CD14-positive monocyte (primary cell): ENCODE measurements at regions not wholly inside any gene's neighbourhood (a gene's known extent, or its start where the extent isn't known, plus 50 kb on each side); places are given as distances from the start of the nearest gene placed in this dataset.

Experiments used
- DNase-seq, 3 donors: peaks; one replicate each; pipeline ENCODE4 v3.0.0-alpha.2; 2011 to 2022
- H2AFZ ChIP-seq: 2 replicates; pipeline ENCODE4 v1.6.0; 2012; ENCODE audit warnings: mild to moderate bottlenecking, low read depth, low read length, inconsistent platforms; ENCODE audit not compliant: insufficient read depth, poor library complexity, severe bottlenecking
- H3K27ac ChIP-seq, 2 donors: 1 replicate in 1 of 2; 2 replicates in 1 of 2; pipeline ENCODE4 v1.5.1; 2012 to 2013; ENCODE audit warnings: low read length in 2 of 2, control low read depth in 1 of 2, inconsistent platforms in 1 of 2, low read depth in 1 of 2, mild to moderate bottlenecking in 1 of 2
- H3K27me3 ChIP-seq, 2 donors: one replicate each; pipeline versions ENCODE4 v1.6.0 to v1.6.1; 2011 to 2013; ENCODE audit warnings: low read length in 2 of 2; ENCODE audit not compliant: control insufficient read depth in 2 of 2, insufficient read depth in 2 of 2
- H3K36me3 ChIP-seq, 2 donors: replicated peaks in 1 of 2; 1 replicate in 1 of 2; 2 replicates in 1 of 2; pipeline versions ENCODE4 v1.5.1 to v1.6.1; 2012 to 2013; ENCODE audit warnings: low read length in 2 of 2, control low read depth in 1 of 2, inconsistent platforms in 1 of 2, mild to moderate bottlenecking in 1 of 2; ENCODE audit not compliant: insufficient read depth in 2 of 2, control insufficient read depth in 1 of 2
- H3K4me1 ChIP-seq, 2 donors: 1 replicate in 1 of 2; 2 replicates in 1 of 2; pipeline versions ENCODE4 v1.5.1 to v1.6.1; 2012 to 2013; ENCODE audit warnings: low read length in 2 of 2, control low read depth in 1 of 2, inconsistent platforms in 1 of 2, mild to moderate bottlenecking in 1 of 2, moderate library complexity in 1 of 2; ENCODE audit not compliant: insufficient read depth in 2 of 2, control insufficient read depth in 1 of 2
- H3K4me2 ChIP-seq: replicated peaks from 2 replicates; pipeline ENCODE3; 2012; ENCODE audit warnings: low read length, moderate library complexity, mild to moderate bottlenecking; ENCODE audit not compliant: poor library complexity, severe bottlenecking; ENCODE audit errors: extremely low read depth
- H3K4me3 ChIP-seq, 3 experiments: fragments of 200-600 bp in 1 of 3; sonication (generic) in 1 of 3; replicated peaks in 1 of 3; 1 replicate in 2 of 3; 2 replicates in 1 of 3; pipeline ENCODE4 v1.5.1; 2011 to 2013; ENCODE audit warnings: low read length in 3 of 3, mild to moderate bottlenecking in 3 of 3, control low read depth in 2 of 3, low read depth in 2 of 3, inconsistent platforms in 1 of 3, moderate library complexity in 1 of 3
- H3K79me2 ChIP-seq: 2 replicates; pipeline ENCODE4 v1.6.0; 2012; ENCODE audit warnings: mild to moderate bottlenecking, control low read depth, inconsistent platforms, low read length, moderate library complexity; ENCODE audit not compliant: insufficient read depth
- H3K9ac ChIP-seq: 2 replicates; pipeline ENCODE4 v1.6.0; 2017; ENCODE audit warnings: low read length, mild to moderate bottlenecking; ENCODE audit not compliant: insufficient read depth, poor library complexity, severe bottlenecking
- H3K9me3 ChIP-seq, 2 donors: replicated peaks in 1 of 2; 1 replicate in 1 of 2; 2 replicates in 1 of 2; pipeline versions ENCODE4 v1.5.1 to v1.6.1; 2012 to 2013; ENCODE audit warnings: low read length in 2 of 2, control low read depth in 1 of 2; ENCODE audit not compliant: control insufficient read depth in 1 of 2, insufficient read depth in 1 of 2
- H4K20me1 ChIP-seq: 2 replicates; pipeline ENCODE4 v1.6.0; 2012; ENCODE audit warnings: mild to moderate bottlenecking, low read length, control low read depth, moderate library complexity; ENCODE audit not compliant: insufficient read depth
- H3K27ac Mint-ChIP-seq, 7 donors: one replicate each; pipeline ENCODE4 v1.8.0; 2020; ENCODE audit warnings: mild to moderate bottlenecking in 7 of 7, mixed read lengths in 7 of 7, moderate library complexity in 6 of 7, inconsistent platforms in 2 of 7
- H3K27me3 Mint-ChIP-seq, 3 donors: one replicate each; pipeline ENCODE4 v1.8.0; 2021 to 2022; ENCODE audit warnings: low read depth in 3 of 3, mild to moderate bottlenecking in 3 of 3, mixed read lengths in 3 of 3, moderate library complexity in 3 of 3, inconsistent platforms in 1 of 3
- H3K36me3 Mint-ChIP-seq, 2 donors: one replicate each; pipeline ENCODE4 v1.8.0; 2020; ENCODE audit warnings: mixed read lengths in 2 of 2, inconsistent platforms in 1 of 2, mild to moderate bottlenecking in 1 of 2
- H3K4me1 Mint-ChIP-seq: one replicate; pipeline ENCODE4 v1.8.0; 2020; ENCODE audit warnings: mild to moderate bottlenecking, mixed read lengths
- H3K4me3 Mint-ChIP-seq, 2 donors: one replicate each; pipeline ENCODE4 v1.8.0; 2020; ENCODE audit warnings: mild to moderate bottlenecking in 2 of 2, mixed read lengths in 2 of 2, moderate library complexity in 1 of 2
- H3K9me3 Mint-ChIP-seq, 7 donors: one replicate each; pipeline ENCODE4 v1.8.0; 2020 to 2022; ENCODE audit warnings: mixed read lengths in 7 of 7, mild to moderate bottlenecking in 6 of 7, moderate library complexity in 6 of 7, inconsistent platforms in 2 of 7
- CTCF ChIP-seq: fragments of 200-600 bp; IDR thresholded peaks from one replicate; pipeline ENCODE4 v1.8.0; 2022; ENCODE audit warnings: antibody characterized with exemption, mild to moderate bottlenecking
- WGBS: methylation state at CpG from one replicate; pipeline ENCODE4 v1.1.5; 2013; ENCODE audit warnings: missing lambda C conversion rate; ENCODE audit not compliant: insufficient coverage; 5-methylcytosine and 5-hydroxymethylcytosine counted together
- intact Hi-C, 2 donors: fragments of 100-400 bp; cut with micrococcal nuclease; formaldehyde crosslinking; loops; one replicate each; pipeline versions ENCODE4 v1.15.0 to v1.15.1; 2023

- Histone ChIP-seq H3K9me3 (no peaks in the 10 kb centered on the region), H3K27ac (no peak overlapping the region), H3K4me1 (no peaks in the 10 kb centered on the region), H3K4me3 (no peak overlapping the region), H3K36me3 (no peaks in the 10 kb centered on the region), H2AFZ (no peak overlapping the region), H3K79me2 (no peaks in the 10 kb centered on the region), H3K27me3 (no peaks in the 10 kb centered on the region), H3K9ac (no peak overlapping the region), H3K4me2 (no peak overlapping the region), H4K20me1 (no peaks in the 10 kb centered on the region)
- H3K27me3 Mint-ChIP-seq, result peaks cover 0 to 2% (median 2%) of the 10 kb centered on the region in 3 donors
- DNase-seq, result no peak
- no peak for TF ChIP-seq CTCF
- intact Hi-C loops, result loop anchor here in 1 of 2 donors (5.0 kb wide), 1 partner anchor 734 kb away; no protein-coding TSS in a partner anchor
- no peak overlapping the region for H3K4me3 Mint-ChIP-seq
- peaks cover 16% of the 10 kb centered on the region for H3K4me1 Mint-ChIP-seq
- H3K9me3 Mint-ChIP-seq, result no peaks in the 10 kb centered on the region
- H3K36me3 Mint-ChIP-seq, result no peaks in the 10 kb centered on the region
- 95% methylated on average over 13 of the region's 13 CpGs for WGBS
- H3K27ac Mint-ChIP-seq, result peak overlapping the region in 1 of 7 donors; percentile 27
Observed at GRCh38 chr13:30133554-30133912, 173.8 kb downstream of the KATNAL1 start.

- Histone ChIP-seq H4K20me1 (no peaks in the 10 kb centered on the region), H3K4me2 (no peak overlapping the region), H3K4me3 (no peak overlapping the region), H2AFZ (peak overlapping the region; percentile 53), H3K27ac (no peak overlapping the region), H3K79me2 (no peaks in the 10 kb centered on the region), H3K9ac (no peak overlapping the region), H3K4me1 (no peaks in the 10 kb centered on the region), H3K9me3 (no peaks in the 10 kb centered on the region), H3K36me3 (no peaks in the 10 kb centered on the region), H3K27me3 (no peaks in the 10 kb centered on the region)
- Mint-ChIP-seq H3K36me3 (no peaks in the 10 kb centered on the region), H3K9me3 (no peaks in the 10 kb centered on the region), H3K4me3 (peak overlapping the region in 1 of 2 donors; percentile 35), H3K27me3 (peaks cover 0 to 2% (median 2%) of the 10 kb centered on the region in 3 donors), H3K27ac (peak overlapping the region in 1 of 7 donors; percentile 6), H3K4me1 (peaks cover 16% of the 10 kb centered on the region)
- WGBS, result 47% methylated on average over 30 of the region's 39 CpGs
- DNase-seq, result peak; percentile 70 to 76 (median 73)
- peak; percentile 94 for TF ChIP-seq CTCF
- intact Hi-C loops, result loop anchor here in 1 of 2 donors (5.0 kb wide), 1 partner anchor 734 kb away; no protein-coding TSS in a partner anchor
Observed at GRCh38 chr13:30132623-30133553, 174.5 kb downstream of the KATNAL1 start.
